ENCODE measurements at regions not wholly inside any gene's neighbourhood (a gene's known extent, or its start where the extent isn't known, plus 50 kb on each side); places are given as distances from the start of the nearest gene placed in this dataset.
A peak's percentile ranks its signal among the peaks of the same experiment; 100 is the strongest.

DNA sequence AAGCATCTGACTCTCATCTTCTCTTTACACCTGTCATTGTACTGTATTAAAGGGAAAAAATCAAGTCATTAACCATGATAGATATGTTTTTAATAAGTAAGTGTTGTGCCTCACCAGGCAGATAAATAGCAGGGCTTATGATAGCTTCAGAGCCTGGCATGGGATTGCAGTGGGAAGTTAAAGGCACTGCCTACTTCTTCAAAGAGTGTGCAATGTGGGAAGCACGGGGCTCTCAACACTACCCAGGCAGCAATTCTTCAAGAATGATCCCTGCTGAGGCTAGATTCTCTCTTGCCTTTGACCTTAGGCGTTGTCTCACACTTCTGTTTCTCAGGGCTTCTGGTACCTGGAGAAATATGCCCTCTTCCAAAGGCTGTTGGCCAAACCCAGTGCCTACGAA is 297.3 kb downstream of the MAF start:
- peaks cover 58 to 72% of the 10 kb centered on the region in 2 donors for H3K27me3 Mint-ChIP-seq
- ATAC-seq (replicated peaks) (no peak), DNase-seq (no peak)
- no peaks in the 10 kb centered on the region for H3K9me3 Mint-ChIP-seq
- no peak overlapping the region for H3K4me3 Mint-ChIP-seq
- H3K36me3 Mint-ChIP-seq, result no peaks in the 10 kb centered on the region
- no peaks in the 10 kb centered on the region for H3K4me1 Mint-ChIP-seq
- no peak overlapping the region for H3K27ac Mint-ChIP-seq

DNA sequence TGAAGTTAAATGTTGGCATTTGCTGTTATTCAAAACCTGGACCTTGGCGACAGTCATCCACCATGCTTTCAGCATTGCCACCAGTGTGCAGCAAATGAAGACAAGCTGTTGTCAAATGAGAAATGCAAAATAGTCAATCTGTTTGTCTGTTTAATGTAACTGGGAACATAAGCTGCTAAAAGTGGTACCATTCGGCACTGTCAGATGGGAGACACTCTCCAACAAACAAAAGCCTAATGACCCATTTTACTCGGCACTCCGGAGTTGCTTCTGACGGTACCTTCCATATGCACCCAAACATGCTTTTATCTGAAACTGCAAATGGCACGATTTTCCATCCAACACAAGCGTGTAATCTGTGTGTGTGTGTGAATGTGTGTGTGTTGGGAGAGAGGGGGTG is 297.8 kb downstream of the MAF start:
- peaks cover 56 to 73% of the 10 kb centered on the region in 2 donors for H3K27me3 Mint-ChIP-seq
- no peak overlapping the region for H3K4me3 Mint-ChIP-seq
- no peak for ATAC-seq (replicated peaks)
- H3K9me3 Mint-ChIP-seq, result no peaks in the 10 kb centered on the region
- no peaks in the 10 kb centered on the region for H3K4me1 Mint-ChIP-seq
- no peak overlapping the region for H3K27ac Mint-ChIP-seq
- DNase-seq, result no peak
- no peaks in the 10 kb centered on the region for H3K36me3 Mint-ChIP-seq

DNA sequence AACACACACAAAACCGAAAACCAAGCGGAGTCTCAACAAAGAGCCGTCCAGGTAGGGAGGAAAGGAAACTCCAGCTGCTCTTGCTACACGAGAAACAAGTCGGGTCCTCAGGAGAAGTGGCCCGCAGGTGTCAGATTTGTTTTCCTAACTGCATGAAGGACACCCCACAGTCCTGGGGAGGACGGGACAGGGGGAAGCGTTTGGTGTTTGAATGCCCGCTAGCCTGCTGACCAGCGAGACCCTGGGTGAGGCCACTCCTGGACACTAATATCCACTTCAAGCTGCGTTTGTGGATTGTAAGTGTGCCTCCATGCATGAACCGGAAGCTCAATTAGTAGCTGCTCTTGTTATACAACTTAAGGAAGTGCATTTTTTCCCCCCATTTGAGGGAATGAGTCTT is 299.5 kb downstream of the MAF start:
- H3K27me3 Mint-ChIP-seq, result peaks cover 57 to 71% of the 10 kb centered on the region in 2 donors
- H3K4me1 Mint-ChIP-seq, result no peaks in the 10 kb centered on the region
- H3K4me3 Mint-ChIP-seq, result no peak overlapping the region
- H3K27ac Mint-ChIP-seq, result no peak overlapping the region
- H3K9me3 Mint-ChIP-seq, result no peaks in the 10 kb centered on the region
- no peak for DNase-seq
- H3K36me3 Mint-ChIP-seq, result no peaks in the 10 kb centered on the region
- ATAC-seq (replicated peaks), result no peak

DNA sequence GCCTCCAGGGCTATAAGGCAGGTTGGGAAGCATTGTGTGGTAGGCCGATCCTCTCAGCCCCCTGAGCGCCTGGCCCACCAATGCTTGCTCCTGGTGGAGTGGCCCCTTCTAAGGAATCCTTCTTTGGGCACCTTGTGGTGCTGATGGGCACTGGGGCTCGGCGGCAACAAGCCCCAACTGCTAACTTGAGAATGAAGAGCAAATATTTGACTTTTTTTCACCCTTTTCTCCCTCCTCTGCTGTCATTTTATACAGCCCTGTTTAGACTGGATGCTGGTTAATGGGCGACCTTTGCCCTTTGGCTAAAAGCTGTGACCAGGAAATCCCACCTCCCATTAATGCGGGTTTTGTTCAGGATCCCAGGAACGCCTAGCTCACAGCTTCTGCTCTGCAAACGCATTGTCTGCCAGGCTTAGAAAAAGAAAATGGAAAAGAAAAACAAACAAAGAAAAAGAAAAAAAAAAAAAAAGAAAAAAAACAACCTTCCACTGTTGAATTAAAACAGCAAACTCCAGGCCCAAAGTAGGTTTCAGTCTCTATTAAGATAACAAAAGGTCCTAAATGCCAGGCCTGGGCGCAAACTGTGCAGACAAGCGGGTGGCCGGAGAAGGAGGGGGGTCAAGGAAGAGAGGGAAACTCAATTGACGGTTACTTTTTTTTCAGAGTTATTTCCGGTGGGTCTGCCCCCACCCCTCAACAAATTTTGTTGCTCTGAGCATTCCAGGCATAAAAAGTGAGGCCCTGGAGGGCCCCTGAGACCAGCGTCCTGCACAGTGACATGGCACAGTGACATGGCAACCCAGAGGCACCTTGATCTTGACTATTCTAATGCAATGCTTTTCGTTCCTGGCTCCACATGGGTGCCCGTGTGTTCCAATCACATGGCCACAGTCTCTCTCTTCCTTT is 301.4 kb downstream of the MAF start:
- ATAC-seq (replicated peaks) (no peak), DNase-seq (no peak)
- no peaks in the 10 kb centered on the region for H3K9me3 Mint-ChIP-seq
- H3K4me3 Mint-ChIP-seq, result no peak overlapping the region
- no peaks in the 10 kb centered on the region for H3K4me1 Mint-ChIP-seq
- H3K27ac Mint-ChIP-seq, result no peak overlapping the region
- no peaks in the 10 kb centered on the region for H3K36me3 Mint-ChIP-seq
- peaks cover 51 to 70% of the 10 kb centered on the region in 2 donors for H3K27me3 Mint-ChIP-seq

DNA sequence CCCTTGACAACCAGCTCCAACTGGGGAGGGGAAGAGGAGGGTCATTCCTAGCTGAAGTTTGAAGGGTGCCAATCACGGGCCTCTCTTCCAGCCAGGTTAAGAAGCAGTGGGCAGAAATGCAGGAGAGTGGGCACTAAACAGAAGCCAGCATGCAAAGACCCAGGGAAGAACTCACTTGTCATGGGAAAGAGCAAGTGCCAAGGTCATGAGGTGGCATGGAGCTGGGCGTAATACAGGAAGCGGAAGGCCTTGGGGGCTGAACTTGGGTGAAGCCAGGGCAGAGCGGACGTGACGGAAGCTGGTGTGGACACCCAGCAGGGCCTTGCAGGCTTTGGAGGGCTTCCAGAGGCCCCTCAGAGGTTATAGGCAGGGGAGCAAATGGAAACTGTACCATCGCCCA is 302.1 kb downstream of the MAF start:
- no peaks in the 10 kb centered on the region for H3K4me1 Mint-ChIP-seq
- DNase-seq, result no peak
- H3K27me3 Mint-ChIP-seq, result peaks cover 51 to 69% of the 10 kb centered on the region in 2 donors
- ATAC-seq (replicated peaks), result no peak
- no peak overlapping the region for H3K27ac Mint-ChIP-seq
- H3K9me3 Mint-ChIP-seq, result no peaks in the 10 kb centered on the region
- H3K4me3 Mint-ChIP-seq, result no peak overlapping the region
- H3K36me3 Mint-ChIP-seq, result no peaks in the 10 kb centered on the region

DNA sequence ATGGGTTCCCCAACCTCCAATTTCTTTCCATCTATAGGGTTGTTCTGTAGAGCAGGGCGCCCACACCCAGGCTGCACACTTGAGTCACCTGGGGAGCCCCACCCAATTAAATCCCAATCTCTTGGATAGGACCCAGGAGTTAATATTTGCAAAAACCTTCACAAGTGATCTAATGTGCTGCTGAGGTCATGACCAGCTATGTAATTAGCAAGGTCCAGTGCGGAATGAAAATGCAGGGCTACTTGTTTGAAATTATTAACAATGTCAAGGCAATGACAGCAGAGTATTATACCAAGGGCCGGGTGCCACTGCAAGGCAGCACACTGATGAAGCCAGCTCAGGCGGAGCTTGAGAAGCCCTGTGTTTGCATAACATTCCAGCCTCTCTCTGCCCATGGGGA is 302.7 kb downstream of the MAF start:
- Mint-ChIP-seq H3K27me3 (peaks cover 49 to 69% of the 10 kb centered on the region in 2 donors), H3K4me3 (no peak overlapping the region), H3K4me1 (no peaks in the 10 kb centered on the region), H3K36me3 (no peaks in the 10 kb centered on the region), H3K27ac (no peak overlapping the region), H3K9me3 (no peaks in the 10 kb centered on the region)
- DNase-seq (no peak), ATAC-seq (replicated peaks) (no peak)

DNA sequence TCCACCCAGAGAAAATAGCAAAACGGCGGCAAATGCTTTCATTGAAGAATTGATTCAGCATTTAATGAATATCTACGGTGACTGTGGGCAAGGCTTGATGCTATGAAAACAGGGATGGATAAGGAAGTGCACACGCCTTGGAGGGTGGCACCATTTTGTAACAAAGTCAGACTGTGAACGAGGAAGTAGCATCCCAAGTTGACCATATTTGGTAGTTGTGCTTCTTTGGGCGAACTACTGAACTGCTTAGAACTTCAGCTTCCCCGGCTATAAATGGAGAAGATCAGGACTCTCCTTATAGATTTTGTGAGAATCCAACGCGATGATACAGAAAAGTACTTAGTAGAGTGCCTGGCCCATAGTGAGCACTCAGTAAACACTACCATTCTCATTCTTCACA is 303.2 kb downstream of the MAF start:
- H3K9me3 Mint-ChIP-seq, result no peaks in the 10 kb centered on the region
- H3K36me3 Mint-ChIP-seq, result no peaks in the 10 kb centered on the region
- peaks cover 48 to 69% of the 10 kb centered on the region in 2 donors for H3K27me3 Mint-ChIP-seq
- DNase-seq, result no peak
- H3K4me1 Mint-ChIP-seq, result no peaks in the 10 kb centered on the region
- no peak overlapping the region for H3K4me3 Mint-ChIP-seq
- no peak for ATAC-seq (replicated peaks)
- H3K27ac Mint-ChIP-seq, result no peak overlapping the region

DNA sequence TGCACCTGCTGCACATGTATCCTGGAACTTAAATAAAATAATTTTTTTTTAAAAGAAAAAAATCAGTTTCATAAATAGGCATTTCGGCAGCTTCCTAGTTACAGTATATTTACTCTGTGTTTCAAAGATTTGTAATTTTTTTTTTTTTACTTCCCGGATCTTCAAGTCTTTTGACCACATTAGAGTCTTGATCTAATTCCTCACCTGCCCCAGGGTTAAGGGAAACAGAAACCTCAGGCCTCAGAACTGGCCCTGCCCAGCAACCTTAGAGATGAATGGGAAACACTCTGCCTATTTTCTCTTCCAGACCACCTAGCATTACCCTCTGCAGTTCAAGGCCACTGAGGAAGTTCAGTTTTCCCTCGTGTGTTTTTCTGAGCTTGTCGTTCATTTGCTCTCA is 304.0 kb downstream of the MAF start:
- Mint-ChIP-seq H3K4me3 (no peak overlapping the region), H3K9me3 (no peaks in the 10 kb centered on the region), H3K36me3 (no peaks in the 10 kb centered on the region), H3K27ac (no peak overlapping the region), H3K27me3 (peaks cover 51 to 71% of the 10 kb centered on the region in 2 donors), H3K4me1 (no peaks in the 10 kb centered on the region)
- no peak for ATAC-seq (replicated peaks)
- DNase-seq, result no peak

DNA sequence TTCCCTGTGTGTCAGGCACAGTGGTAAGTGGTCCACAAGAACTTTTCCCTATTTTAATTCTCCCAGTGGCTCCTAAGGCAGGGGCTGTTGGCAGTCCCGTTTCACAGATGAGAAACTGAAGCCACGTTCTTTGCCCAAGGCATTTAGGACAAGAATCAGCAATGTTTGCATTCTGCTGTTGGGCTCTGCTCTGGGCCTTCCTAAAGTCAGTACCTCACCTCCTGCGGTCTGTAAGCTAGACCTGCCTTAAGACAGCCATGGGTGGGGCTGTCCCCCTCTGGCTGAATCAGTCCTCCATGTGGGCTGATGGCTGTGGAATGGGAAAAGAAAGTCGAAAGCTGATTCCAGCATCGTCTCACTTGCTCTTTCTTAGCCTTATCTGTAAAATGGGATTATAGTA is 304.8 kb downstream of the MAF start:
- H3K4me3 Mint-ChIP-seq, result no peak overlapping the region
- H3K9me3 Mint-ChIP-seq, result no peaks in the 10 kb centered on the region
- ATAC-seq (replicated peaks) (no peak), DNase-seq (no peak)
- no peak overlapping the region for H3K27ac Mint-ChIP-seq
- H3K4me1 Mint-ChIP-seq, result no peaks in the 10 kb centered on the region
- peaks cover 49 to 73% of the 10 kb centered on the region in 2 donors for H3K27me3 Mint-ChIP-seq
- no peaks in the 10 kb centered on the region for H3K36me3 Mint-ChIP-seq

DNA sequence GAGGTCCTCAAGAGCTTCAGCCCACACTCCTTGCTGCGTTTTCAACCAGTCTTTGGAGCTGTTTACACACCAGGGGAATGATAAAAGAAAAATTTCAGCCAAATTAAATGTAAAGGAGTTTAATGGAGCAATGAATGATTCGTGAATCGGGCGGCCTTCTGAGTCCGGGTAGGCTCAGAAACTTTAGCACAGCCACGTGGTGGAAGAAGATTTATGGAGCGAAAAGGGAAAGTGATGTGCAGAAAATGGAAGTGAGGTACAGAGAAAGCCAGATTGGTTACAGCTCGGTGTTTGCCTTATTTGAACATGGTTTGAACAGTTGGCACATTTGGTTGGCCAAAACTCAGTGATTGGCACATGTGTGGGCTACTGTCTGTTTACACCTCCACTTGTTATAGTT is 305.4 kb downstream of the MAF start:
- ATAC-seq (replicated peaks), result no peak
- Mint-ChIP-seq H3K36me3 (no peaks in the 10 kb centered on the region), H3K9me3 (no peaks in the 10 kb centered on the region), H3K27me3 (peaks cover 51 to 76% of the 10 kb centered on the region in 2 donors), H3K4me3 (no peak overlapping the region), H3K4me1 (no peaks in the 10 kb centered on the region), H3K27ac (no peak overlapping the region)
- no peak for DNase-seq

DNA sequence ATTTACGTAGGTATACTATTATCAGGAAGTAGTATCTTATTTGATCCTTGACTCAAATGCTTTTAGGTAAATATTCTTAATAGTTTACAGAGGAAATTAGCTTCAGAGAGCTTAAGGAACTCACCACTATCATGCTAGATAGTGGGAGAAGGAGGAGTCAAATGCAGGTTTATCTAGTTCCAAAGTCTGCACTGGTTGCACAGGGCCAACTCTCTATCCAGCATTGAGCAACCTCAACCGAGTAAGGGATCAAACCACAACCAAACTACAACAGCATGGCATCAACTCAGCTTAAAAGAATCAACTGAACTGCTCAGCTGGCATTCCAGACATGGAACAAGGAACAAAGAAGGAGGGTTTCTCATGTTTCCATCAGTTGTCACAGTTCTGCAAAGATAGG is 306.0 kb downstream of the MAF start:
- ATAC-seq (replicated peaks) (no peak), DNase-seq (no peak)
- Mint-ChIP-seq H3K4me1 (no peaks in the 10 kb centered on the region), H3K9me3 (no peaks in the 10 kb centered on the region), H3K27ac (no peak overlapping the region), H3K36me3 (no peaks in the 10 kb centered on the region), H3K4me3 (no peak overlapping the region), H3K27me3 (peaks cover 51 to 77% of the 10 kb centered on the region in 2 donors)

DNA sequence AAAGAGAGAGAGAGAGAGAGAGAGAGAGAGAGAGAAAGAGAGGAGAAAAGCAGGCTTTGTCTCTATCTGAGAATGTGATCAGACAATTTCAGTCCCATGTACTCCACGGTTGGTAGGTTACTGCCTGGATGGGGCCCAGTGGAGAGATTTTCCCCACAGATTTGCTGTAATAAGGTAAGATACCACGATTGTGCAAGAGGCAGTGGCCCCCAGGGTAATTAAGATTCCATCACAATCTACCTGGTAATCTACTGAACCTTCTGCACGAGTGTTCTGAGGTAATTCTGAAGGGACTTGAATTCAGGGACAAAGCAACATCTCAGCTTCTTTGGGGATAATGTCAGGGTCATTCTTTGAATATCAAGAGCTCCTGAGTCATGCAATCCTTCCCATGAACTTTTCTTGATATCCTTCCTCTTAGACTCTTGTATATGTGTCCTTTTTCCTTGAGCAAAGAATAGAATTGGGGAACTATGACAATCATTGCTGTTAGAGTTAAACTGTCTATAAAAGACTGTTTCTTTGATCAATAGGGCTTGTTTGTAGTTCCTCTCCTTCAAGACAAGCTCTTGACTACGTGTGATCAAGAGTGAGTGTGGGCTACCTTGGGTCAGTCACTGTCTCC is 306.6 kb downstream of the MAF start:
- H3K4me1 Mint-ChIP-seq, result no peaks in the 10 kb centered on the region
- H3K9me3 Mint-ChIP-seq, result no peaks in the 10 kb centered on the region
- DNase-seq (no peak), ATAC-seq (replicated peaks) (no peak)
- H3K4me3 Mint-ChIP-seq, result no peak overlapping the region
- no peak overlapping the region for H3K27ac Mint-ChIP-seq
- peaks cover 57 to 81% of the 10 kb centered on the region in 2 donors for H3K27me3 Mint-ChIP-seq
- no peaks in the 10 kb centered on the region for H3K36me3 Mint-ChIP-seq

DNA sequence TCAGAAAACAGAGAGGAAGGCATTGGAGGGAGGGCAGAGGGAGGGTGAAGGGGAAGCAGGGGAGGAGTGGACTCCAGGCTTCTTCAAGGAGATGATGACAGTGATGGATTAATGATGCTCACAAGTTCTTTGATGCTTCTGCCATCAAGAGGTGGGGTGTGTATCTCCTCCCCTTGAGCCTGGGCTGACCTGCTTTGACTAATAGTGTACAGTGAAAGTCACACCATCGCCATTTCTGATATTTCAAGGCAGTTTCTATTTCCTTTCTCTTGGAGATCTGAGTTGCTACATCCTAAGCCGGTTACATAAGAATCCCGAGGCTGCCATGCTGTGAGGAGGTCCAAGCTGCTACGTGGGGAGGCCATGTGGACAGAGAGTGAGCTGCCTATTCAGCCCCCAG is 312.5 kb downstream of the MAF start:
- H3K4me1 Mint-ChIP-seq, result peaks cover 15 to 19% of the 10 kb centered on the region in 2 donors
- H3K9me3 Mint-ChIP-seq, result no peaks in the 10 kb centered on the region
- H3K27me3 Mint-ChIP-seq, result peaks cover 54 to 70% of the 10 kb centered on the region in 2 donors
- no peak for ATAC-seq (replicated peaks)
- no peak for DNase-seq
- H3K27ac Mint-ChIP-seq, result no peak overlapping the region
- no peaks in the 10 kb centered on the region for H3K36me3 Mint-ChIP-seq
- H3K4me3 Mint-ChIP-seq, result no peak overlapping the region

DNA sequence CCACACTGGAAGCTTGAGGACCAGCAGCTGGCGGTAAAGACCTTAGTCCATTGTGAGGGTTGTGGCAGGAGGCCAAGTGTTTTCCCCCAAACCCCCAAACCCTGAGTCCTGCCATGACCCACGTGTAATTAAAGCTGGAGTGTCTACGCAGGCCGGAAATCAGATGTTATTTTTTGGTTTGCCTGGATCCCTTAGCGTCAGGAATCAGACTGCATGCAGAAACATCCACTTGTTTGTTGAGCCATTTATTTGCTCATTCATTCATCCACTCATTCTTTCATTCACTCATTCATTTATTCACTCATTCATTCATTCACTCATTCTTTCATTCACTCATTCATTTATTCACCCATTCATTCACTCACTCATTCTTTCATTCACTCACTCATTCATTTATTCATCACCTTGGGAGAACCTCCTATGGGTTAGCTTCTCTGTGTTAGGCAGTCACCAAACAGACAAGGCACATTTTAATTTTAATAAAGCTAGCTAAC is 313.1 kb downstream of the MAF start:
- DNase-seq (no peak), ATAC-seq (replicated peaks) (peak; percentile 20 to 33)
- Mint-ChIP-seq H3K27ac (no peak overlapping the region), H3K4me1 (peaks cover 20 to 25% of the 10 kb centered on the region in 2 donors), H3K36me3 (no peaks in the 10 kb centered on the region), H3K27me3 (peaks cover 50 to 65% of the 10 kb centered on the region in 2 donors), H3K4me3 (peak overlapping the region in 1 of 2 donors; percentile 27), H3K9me3 (no peaks in the 10 kb centered on the region)

Measured in stimulated activated naive B cell treated with anti-CD40 and anti-IgM and Interleukin-4, amounts not matched to agents 10 μg/mL and 1 μg/mL and 100 μg/mL, for 72 hours (primary cell).